ENCODE measurements at regions not wholly inside any gene's neighbourhood (a gene's known extent, or its start where the extent isn't known, plus 50 kb on each side); places are given as distances from the start of the nearest gene placed in this dataset.

GRCh38 chr7:48872548-48872947 is 51.8 kb upstream of the CDC14C start:
- TF ChIP-seq CTCF (conservative IDR thresholded peaks at IDR 0.05; ENCODE audit: low read depth, low read length) (no peak), EZH2 (IDR thresholded peaks at IDR 0.05; ENCODE audit: borderline replicate concordance, low read depth, low read length, poor library complexity, severe bottlenecking) (no peak)
